ENCODE measurements at regions not wholly inside any gene's neighbourhood (a gene's known extent, or its start where the extent isn't known, plus 50 kb on each side); places are given as distances from the start of the nearest gene placed in this dataset.

DNA sequence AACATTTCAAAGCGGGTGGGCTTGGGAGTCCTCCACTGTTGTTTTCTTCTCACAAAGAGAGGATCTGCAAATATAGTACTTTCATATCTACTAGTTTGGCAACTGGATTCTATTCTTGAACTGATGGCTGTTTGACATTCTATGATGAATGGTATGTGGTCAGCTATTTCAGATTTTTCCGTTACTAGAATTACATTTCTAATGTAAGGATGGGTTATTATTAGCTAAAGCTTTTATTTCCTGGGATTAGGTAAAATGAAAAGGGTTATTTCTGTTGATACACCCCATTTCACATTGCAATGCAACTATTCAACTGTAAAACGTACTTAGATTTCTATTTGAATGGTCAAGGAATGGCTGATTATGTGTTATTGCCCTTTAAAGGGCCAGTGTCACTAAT lies 629.7 kb downstream of the DACH1 start:
- TF ChIP-seq, protein P1, sequence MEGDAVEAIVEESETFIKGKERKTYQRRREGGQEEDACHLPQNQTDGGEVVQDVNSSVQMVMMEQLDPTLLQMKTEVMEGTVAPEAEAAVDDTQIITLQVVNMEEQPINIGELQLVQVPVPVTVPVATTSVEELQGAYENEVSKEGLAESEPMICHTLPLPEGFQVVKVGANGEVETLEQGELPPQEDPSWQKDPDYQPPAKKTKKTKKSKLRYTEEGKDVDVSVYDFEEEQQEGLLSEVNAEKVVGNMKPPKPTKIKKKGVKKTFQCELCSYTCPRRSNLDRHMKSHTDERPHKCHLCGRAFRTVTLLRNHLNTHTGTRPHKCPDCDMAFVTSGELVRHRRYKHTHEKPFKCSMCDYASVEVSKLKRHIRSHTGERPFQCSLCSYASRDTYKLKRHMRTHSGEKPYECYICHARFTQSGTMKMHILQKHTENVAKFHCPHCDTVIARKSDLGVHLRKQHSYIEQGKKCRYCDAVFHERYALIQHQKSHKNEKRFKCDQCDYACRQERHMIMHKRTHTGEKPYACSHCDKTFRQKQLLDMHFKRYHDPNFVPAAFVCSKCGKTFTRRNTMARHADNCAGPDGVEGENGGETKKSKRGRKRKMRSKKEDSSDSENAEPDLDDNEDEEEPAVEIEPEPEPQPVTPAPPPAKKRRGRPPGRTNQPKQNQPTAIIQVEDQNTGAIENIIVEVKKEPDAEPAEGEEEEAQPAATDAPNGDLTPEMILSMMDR (IDR thresholded peaks at IDR 0.05), result no peak
- no peak for TF ChIP-seq POLR2A (IDR thresholded peaks at IDR 0.05; ENCODE audit: low read depth)
- TF ChIP-seq EP300 (IDR thresholded peaks at IDR 0.05), result no peak
- no peak for TF ChIP-seq POLR2AphosphoS5 (IDR thresholded peaks at IDR 0.05)

Data from esophagus muscularis mucosa (tissue), 4 donors.